Activated naive CD8-positive, alpha-beta T cell treated with anti-CD3 and anti-CD28 coated beads for 36 hours (primary cell): ENCODE measurements at regions not wholly inside any gene's neighbourhood (a gene's known extent, or its start where the extent isn't known, plus 50 kb on each side); places are given as distances from the start of the nearest gene placed in this dataset.

Experiments used
- DNase-seq: peaks from one replicate; pipeline ENCODE4 v3.0.0; 2021
- H3K27ac Mint-ChIP-seq: one replicate; pipeline ENCODE4 v1.8.0; 2022; ENCODE audit warnings: mild to moderate bottlenecking, moderate library complexity, mixed read lengths
- H3K27me3 Mint-ChIP-seq: one replicate; pipeline ENCODE4 v1.8.0; 2022; ENCODE audit warnings: mild to moderate bottlenecking, mixed read lengths
- H3K36me3 Mint-ChIP-seq: one replicate; pipeline ENCODE4 v1.8.0; 2021; ENCODE audit warnings: mild to moderate bottlenecking, mixed read lengths
- H3K4me1 Mint-ChIP-seq: one replicate; pipeline ENCODE4 v1.8.0; 2021; ENCODE audit warnings: mixed read lengths
- H3K4me3 Mint-ChIP-seq: one replicate; pipeline ENCODE4 v1.8.0; 2022; ENCODE audit warnings: mild to moderate bottlenecking, moderate library complexity, mixed read lengths
- H3K9me3 Mint-ChIP-seq: one replicate; pipeline ENCODE4 v1.8.0; 2022; ENCODE audit warnings: mixed read lengths

GRCh38 chr4:164514765-164515164 is 239.2 kb upstream of the SMIM31 start:
- Mint-ChIP-seq H3K27me3 (no peaks in the 10 kb centered on the region), H3K27ac (no peak overlapping the region), H3K4me3 (no peak overlapping the region), H3K9me3 (peaks cover 2% of the 10 kb centered on the region), H3K36me3 (no peaks in the 10 kb centered on the region), H3K4me1 (no peaks in the 10 kb centered on the region)
- no peak for DNase-seq

DNA sequence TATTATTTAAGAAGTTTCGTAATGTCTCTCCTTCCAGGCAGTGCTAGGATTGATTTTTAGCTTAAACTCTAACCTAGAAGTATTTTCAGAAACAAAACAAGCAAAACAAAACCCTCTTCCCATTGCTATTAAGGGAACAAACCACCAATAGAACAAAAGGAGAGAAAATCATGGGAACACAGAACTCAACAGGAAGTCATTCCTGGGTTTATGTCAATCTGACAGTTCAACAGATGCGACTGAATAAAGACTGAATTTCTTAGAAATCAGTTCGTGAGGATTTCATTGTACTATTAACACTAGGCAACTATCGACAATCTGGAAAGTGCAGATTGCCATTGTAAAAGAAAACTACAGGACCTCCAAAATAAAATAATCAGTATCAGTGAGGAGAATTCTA is 229.1 kb upstream of the SMIM31 start:
- Mint-ChIP-seq H3K27ac (no peak overlapping the region), H3K4me1 (no peaks in the 10 kb centered on the region), H3K36me3 (no peaks in the 10 kb centered on the region), H3K9me3 (no peaks in the 10 kb centered on the region), H3K4me3 (no peak overlapping the region), H3K27me3 (no peaks in the 10 kb centered on the region)
- DNase-seq = no peak

- DNase-seq = no peak
- H3K27me3 Mint-ChIP-seq = no peaks in the 10 kb centered on the region
Observed at GRCh38 chr4:164526933-164527583, 226.9 kb upstream of the SMIM31 start.

GRCh38 chr4:164529058-164529457 is 224.9 kb upstream of the SMIM31 start:
- Mint-ChIP-seq H3K27ac (no peak overlapping the region), H3K9me3 (no peaks in the 10 kb centered on the region), H3K4me3 (no peak overlapping the region), H3K36me3 (no peaks in the 10 kb centered on the region), H3K4me1 (no peaks in the 10 kb centered on the region), H3K27me3 (no peaks in the 10 kb centered on the region)
- no peak for DNase-seq

More at GRCh38 chr4:164526933-164527583, 226.9 kb upstream of the SMIM31 start:
- no peak overlapping the region for H3K27ac Mint-ChIP-seq
- H3K4me1 Mint-ChIP-seq = no peaks in the 10 kb centered on the region
- no peak overlapping the region for H3K4me3 Mint-ChIP-seq
- H3K9me3 Mint-ChIP-seq = no peaks in the 10 kb centered on the region
- H3K36me3 Mint-ChIP-seq = no peaks in the 10 kb centered on the region

DNA sequence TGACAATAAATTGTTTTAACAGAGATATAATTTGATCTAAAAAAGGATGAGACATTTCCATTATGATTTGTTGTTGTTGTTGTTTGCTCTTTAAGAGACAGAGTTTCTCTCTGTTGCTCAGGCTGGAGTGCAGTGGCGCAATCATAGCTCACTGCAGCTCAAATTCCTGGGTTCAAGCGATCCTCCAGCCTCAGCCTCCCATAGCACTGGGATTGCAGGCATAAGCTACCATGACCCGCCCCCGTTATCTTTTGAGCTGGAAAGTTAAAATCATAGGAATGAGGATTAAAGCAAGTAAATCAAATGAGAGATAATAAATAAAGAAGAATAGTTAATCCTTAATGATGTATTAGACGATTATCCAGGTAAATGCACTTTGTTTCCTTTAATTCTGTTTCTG is 224.4 kb upstream of the SMIM31 start:
- H3K36me3 Mint-ChIP-seq = no peaks in the 10 kb centered on the region
- H3K4me3 Mint-ChIP-seq = no peak overlapping the region
- no peak overlapping the region for H3K27ac Mint-ChIP-seq
- H3K27me3 Mint-ChIP-seq = no peaks in the 10 kb centered on the region
- H3K4me1 Mint-ChIP-seq = no peaks in the 10 kb centered on the region
- DNase-seq = no peak
- no peaks in the 10 kb centered on the region for H3K9me3 Mint-ChIP-seq

- Mint-ChIP-seq H3K4me1 (no peaks in the 10 kb centered on the region), H3K36me3 (no peaks in the 10 kb centered on the region), H3K9me3 (no peaks in the 10 kb centered on the region), H3K27me3 (no peaks in the 10 kb centered on the region), H3K4me3 (no peak overlapping the region), H3K27ac (no peak overlapping the region)
- DNase-seq = no peak
Observed at GRCh38 chr4:164531336-164531735, 222.6 kb upstream of the SMIM31 start.

GRCh38 chr4:164536814-164537213 is 217.1 kb upstream of the SMIM31 start:
- no peak overlapping the region for H3K4me3 Mint-ChIP-seq
- H3K9me3 Mint-ChIP-seq = peaks cover 2% of the 10 kb centered on the region
- H3K27me3 Mint-ChIP-seq = peaks cover 4% of the 10 kb centered on the region
- DNase-seq = no peak
- H3K36me3 Mint-ChIP-seq = no peaks in the 10 kb centered on the region
- no peak overlapping the region for H3K27ac Mint-ChIP-seq
- H3K4me1 Mint-ChIP-seq = no peaks in the 10 kb centered on the region

GRCh38 chr4:164538097-164538496 is 215.8 kb upstream of the SMIM31 start:
- Mint-ChIP-seq H3K36me3 (no peaks in the 10 kb centered on the region), H3K27ac (no peak overlapping the region), H3K9me3 (peaks cover 2% of the 10 kb centered on the region), H3K4me1 (no peaks in the 10 kb centered on the region), H3K4me3 (no peak overlapping the region), H3K27me3 (peaks cover 4% of the 10 kb centered on the region)
- no peak for DNase-seq

DNA sequence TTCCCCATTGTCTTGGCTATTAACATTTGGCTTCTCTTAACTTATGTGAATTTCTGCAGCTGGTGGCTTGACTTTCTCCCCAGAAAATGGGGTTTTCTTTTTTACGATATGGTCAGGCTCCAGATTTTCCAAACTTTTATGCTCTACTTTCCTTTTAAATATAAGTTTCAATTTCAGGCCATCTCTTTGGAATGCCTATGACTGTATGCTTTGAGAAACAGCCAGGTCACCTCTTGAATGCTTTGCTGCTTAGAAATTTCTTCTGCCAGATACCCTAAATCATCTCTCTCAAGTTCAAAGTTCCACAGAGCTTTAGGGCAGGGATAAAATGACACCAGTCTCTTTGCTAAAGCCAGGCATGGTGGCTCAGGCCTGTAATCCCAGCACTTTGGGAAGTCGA is 212.9 kb upstream of the SMIM31 start:
- H3K4me3 Mint-ChIP-seq = no peak overlapping the region

DNA sequence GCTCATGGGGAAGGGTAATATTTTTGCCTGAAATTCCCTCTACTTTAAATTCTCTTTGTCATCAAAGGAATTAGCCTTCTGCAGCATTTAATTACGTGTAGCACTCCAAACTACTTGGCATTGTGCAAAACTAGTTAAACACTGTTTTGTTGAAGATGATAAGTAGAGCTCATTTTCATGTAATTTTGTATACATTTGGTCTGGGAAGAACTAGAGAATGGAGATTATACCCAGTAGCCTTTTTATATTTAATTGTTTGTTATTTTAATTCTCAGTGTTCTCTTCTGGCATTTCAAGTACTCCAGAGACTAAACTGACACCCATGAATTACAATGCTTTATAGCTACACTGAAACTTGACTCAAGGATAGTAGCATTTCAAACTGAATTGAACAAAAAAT is 211.5 kb upstream of the SMIM31 start:
- no peak overlapping the region for H3K4me3 Mint-ChIP-seq
- no peaks in the 10 kb centered on the region for H3K4me1 Mint-ChIP-seq
- peaks cover 4% of the 10 kb centered on the region for H3K27me3 Mint-ChIP-seq
- DNase-seq = no peak
- peaks cover 2% of the 10 kb centered on the region for H3K9me3 Mint-ChIP-seq
- H3K36me3 Mint-ChIP-seq = no peaks in the 10 kb centered on the region
- no peak overlapping the region for H3K27ac Mint-ChIP-seq

More for the DNA sequence above, 212.9 kb upstream of the SMIM31 start:
- no peak overlapping the region for H3K27ac Mint-ChIP-seq
- H3K36me3 Mint-ChIP-seq = no peaks in the 10 kb centered on the region
- peaks cover 2% of the 10 kb centered on the region for H3K9me3 Mint-ChIP-seq
- H3K4me1 Mint-ChIP-seq = no peaks in the 10 kb centered on the region
- H3K27me3 Mint-ChIP-seq = peaks cover 4% of the 10 kb centered on the region
- no peak for DNase-seq

- H3K4me3 Mint-ChIP-seq = no peak overlapping the region
- no peaks in the 10 kb centered on the region for H3K4me1 Mint-ChIP-seq
Observed at GRCh38 chr4:164550989-164551712, 202.8 kb upstream of the SMIM31 start.

GRCh38 chr4:164551713-164552040 is 202.3 kb upstream of the SMIM31 start:
- H3K9me3 Mint-ChIP-seq = peaks cover 2% of the 10 kb centered on the region
- H3K27me3 Mint-ChIP-seq = no peaks in the 10 kb centered on the region
- no peak overlapping the region for H3K27ac Mint-ChIP-seq
- no peaks in the 10 kb centered on the region for H3K36me3 Mint-ChIP-seq
- H3K4me1 Mint-ChIP-seq = no peaks in the 10 kb centered on the region
- H3K4me3 Mint-ChIP-seq = no peak overlapping the region
- no peak for DNase-seq

More at GRCh38 chr4:164550989-164551712, 202.8 kb upstream of the SMIM31 start:
- H3K27ac Mint-ChIP-seq = no peak overlapping the region
- no peaks in the 10 kb centered on the region for H3K36me3 Mint-ChIP-seq
- H3K27me3 Mint-ChIP-seq = no peaks in the 10 kb centered on the region
- no peak for DNase-seq
- H3K9me3 Mint-ChIP-seq = peaks cover 2% of the 10 kb centered on the region

DNA sequence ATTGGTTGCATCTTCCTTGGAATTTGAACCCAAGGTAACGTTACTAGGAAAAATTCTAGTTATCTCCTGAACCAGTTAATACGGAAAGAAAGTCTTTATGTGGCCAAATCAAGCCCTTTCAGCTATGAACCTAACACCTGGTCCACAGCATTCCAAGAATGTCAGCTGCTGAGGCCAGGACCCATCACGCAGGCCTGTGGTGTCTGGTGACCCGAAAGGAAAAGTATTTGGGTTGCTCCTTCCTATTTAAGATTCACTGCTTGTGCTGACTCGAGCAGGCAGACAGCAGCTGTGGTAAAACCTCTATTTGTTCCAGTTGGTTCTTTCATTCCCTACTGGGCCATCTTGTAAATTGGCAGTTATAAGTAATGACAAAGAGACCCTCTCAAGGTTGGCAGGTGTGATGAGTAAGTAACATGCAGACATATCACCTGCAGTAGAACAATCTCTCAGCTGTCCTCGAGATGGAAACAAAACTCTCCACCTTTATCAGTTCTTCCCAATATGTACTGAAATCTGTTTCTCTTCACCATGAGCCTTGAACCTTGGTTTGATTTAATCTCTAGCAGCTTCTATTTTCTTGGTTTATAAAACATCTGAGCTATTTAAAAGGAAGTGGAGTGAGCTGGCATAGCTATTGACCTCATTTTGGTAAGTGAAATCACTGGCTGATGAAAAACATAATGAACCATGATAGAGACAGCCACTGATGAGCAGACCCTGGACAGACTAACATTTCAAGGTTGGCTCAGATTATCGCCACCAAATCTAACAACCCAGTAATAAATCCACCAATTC is 182.1 kb upstream of the SMIM31 start:
- Mint-ChIP-seq H3K9me3 (peaks cover 4% of the 10 kb centered on the region), H3K4me1 (no peaks in the 10 kb centered on the region), H3K27ac (no peak overlapping the region), H3K4me3 (no peak overlapping the region), H3K27me3 (no peaks in the 10 kb centered on the region), H3K36me3 (no peaks in the 10 kb centered on the region)
- DNase-seq = no peak

GRCh38 chr4:164572877-164573279 is 181.1 kb upstream of the SMIM31 start:
- no peak overlapping the region for H3K4me3 Mint-ChIP-seq
- no peaks in the 10 kb centered on the region for H3K4me1 Mint-ChIP-seq
- DNase-seq = no peak
- no peak overlapping the region for H3K27ac Mint-ChIP-seq
- peaks cover 7% of the 10 kb centered on the region for H3K9me3 Mint-ChIP-seq
- no peaks in the 10 kb centered on the region for H3K27me3 Mint-ChIP-seq
- H3K36me3 Mint-ChIP-seq = no peaks in the 10 kb centered on the region

- Mint-ChIP-seq H3K36me3 (no peaks in the 10 kb centered on the region), H3K4me3 (no peak overlapping the region), H3K4me1 (no peaks in the 10 kb centered on the region), H3K9me3 (peaks cover 2% of the 10 kb centered on the region), H3K27ac (no peak overlapping the region), H3K27me3 (no peaks in the 10 kb centered on the region)
- no peak for DNase-seq
Observed at GRCh38 chr4:164575861-164576260, 178.1 kb upstream of the SMIM31 start.
